Lower leg skin (tissue), 3 donors: ENCODE measurements at regions not wholly inside any gene's neighbourhood (a gene's known extent, or its start where the extent isn't known, plus 50 kb on each side); places are given as distances from the start of the nearest gene placed in this dataset.

Experiments
- CTCF ChIP-seq, 3 donors: fragments of 450-650 bp; IDR thresholded peaks; one replicate each; pipeline ENCODE4 v1.5.1; 2016; ENCODE audit warnings: antibody characterized with exemption in 3 of 3, mild to moderate bottlenecking in 3 of 3, moderate library complexity in 2 of 3
- POLR2A ChIP-seq, 2 donors: fragments of 450-650 bp; IDR thresholded peaks; one replicate each; pipeline ENCODE4 v1.6.1; 2016 to 2017; ENCODE audit warnings: antibody characterized with exemption in 2 of 2, mild to moderate bottlenecking in 1 of 2, moderate library complexity in 1 of 2

- TF ChIP-seq CTCF (IDR thresholded peaks at IDR 0.05): no peak
- no peak for TF ChIP-seq POLR2A (IDR thresholded peaks at IDR 0.05)
Observed at GRCh38 chr22:47879346-47879745, 1116.9 kb downstream of the TBC1D22A start.
